Thyroid gland (tissue), 4 donors: ENCODE measurements at regions not wholly inside any gene's neighbourhood (a gene's known extent, or its start where the extent isn't known, plus 50 kb on each side); places are given as distances from the start of the nearest gene placed in this dataset.

ENCODE experiments used
- CTCF ChIP-seq, 6 experiments: fragments of 200-600 bp in 3 of 6; fragments of 450-650 bp in 3 of 6; sonication (generic) in 3 of 6; IDR thresholded peaks; one replicate each; pipeline ENCODE4 v1.5.1; 2016 to 2019; ENCODE audit warnings: antibody characterized with exemption in 6 of 6, mild to moderate bottlenecking in 2 of 6, inconsistent platforms in 1 of 6, moderate library complexity in 1 of 6
- POLR2A ChIP-seq, 2 donors: fragments of 450-650 bp; IDR thresholded peaks; one replicate each; pipeline ENCODE4 v1.6.1; 2017; ENCODE audit warnings: antibody characterized with exemption in 2 of 2, mild to moderate bottlenecking in 2 of 2, moderate library complexity in 1 of 2

DNA sequence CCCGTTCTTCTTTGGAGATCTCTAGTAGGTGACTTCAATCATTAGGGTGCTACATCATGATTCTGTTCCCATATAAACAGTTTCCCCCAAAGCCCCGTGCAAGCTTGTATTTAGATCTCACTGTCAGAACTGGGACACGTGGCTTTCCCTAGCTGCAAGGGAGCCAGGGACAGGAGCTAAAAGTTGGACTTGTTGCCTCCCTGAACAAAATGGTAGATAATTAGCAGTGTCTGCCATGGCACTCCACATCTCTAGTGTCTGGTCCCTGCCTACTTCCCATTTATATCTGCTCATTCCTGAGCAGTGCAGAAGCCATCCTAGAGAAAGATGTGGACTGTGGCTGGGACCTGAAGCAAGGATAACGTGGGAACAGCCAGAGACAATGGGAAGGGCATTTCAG is 76.6 kb upstream of the FGFR2 start:
- no peak for TF ChIP-seq POLR2A (IDR thresholded peaks at IDR 0.05)
- no peak for TF ChIP-seq CTCF (IDR thresholded peaks at IDR 0.05)
